Stimulated activated naive B cell treated with anti-CD40 and anti-IgM and Interleukin-4, amounts not matched to agents 10 μg/mL and 1 μg/mL and 100 μg/mL, for 72 hours (primary cell): ENCODE measurements at regions not wholly inside any gene's neighbourhood (a gene's known extent, or its start where the extent isn't known, plus 50 kb on each side); places are given as distances from the start of the nearest gene placed in this dataset.

Experiments
- ATAC-seq, 2 donors: fragments of 150-1000 bp; cut with Tn5 transposase; replicated peaks; 2 replicates each; pipeline ENCODE4 v1.10.0; 2021; ENCODE audit warnings: moderate library complexity in 1 of 2
- DNase-seq: peaks from one replicate; pipeline ENCODE4 v3.0.0; 2021
- H3K27ac Mint-ChIP-seq: one replicate; pipeline ENCODE4 v1.8.0; 2022; ENCODE audit warnings: mild to moderate bottlenecking, mixed read lengths
- H3K27me3 Mint-ChIP-seq, 2 donors: one replicate each; pipeline ENCODE4 v1.8.0; 2022; ENCODE audit warnings: mixed read lengths in 2 of 2
- H3K36me3 Mint-ChIP-seq, 2 donors: one replicate each; pipeline ENCODE4 v1.8.0; 2022; ENCODE audit warnings: mixed read lengths in 2 of 2, mild to moderate bottlenecking in 1 of 2
- H3K4me1 Mint-ChIP-seq, 2 donors: one replicate each; pipeline ENCODE4 v1.8.0; 2022; ENCODE audit warnings: mixed read lengths in 2 of 2, mild to moderate bottlenecking in 1 of 2
- H3K4me3 Mint-ChIP-seq, 2 donors: one replicate each; pipeline ENCODE4 v1.8.0; 2022; ENCODE audit warnings: mild to moderate bottlenecking in 2 of 2, mixed read lengths in 2 of 2, moderate library complexity in 1 of 2
- H3K9me3 Mint-ChIP-seq, 2 donors: one replicate each; pipeline ENCODE4 v1.8.0; 2022; ENCODE audit warnings: mixed read lengths in 2 of 2, mild to moderate bottlenecking in 1 of 2

GRCh38 chr14:21723431-21724045, 49.9 kb upstream of the OR4E1 start:
- ATAC-seq (no peak), DNase-seq (no peak)
- Mint-ChIP-seq H3K4me3 (no peak overlapping the region), H3K36me3 (no peaks in the 10 kb centered on the region), H3K9me3 (peaks cover 3 to 4% of the 10 kb centered on the region in 2 donors), H3K4me1 (no peaks in the 10 kb centered on the region), H3K27ac (no peak overlapping the region), H3K27me3 (peaks cover 23 to 37% of the 10 kb centered on the region in 2 donors)
